GM19043 (cell line): ENCODE measurements at regions not wholly inside any gene's neighbourhood (a gene's known extent, or its start where the extent isn't known, plus 50 kb on each side); places are given as distances from the start of the nearest gene placed in this dataset.
"Not testable (repeated sequence)": the region's sequence is repeated elsewhere in the genome, so short reads cannot be mapped to it uniquely, and the experiment has no call there.

Source experiments
- ATAC-seq: cut with Tn5 transposase; IDR thresholded peaks from one replicate; pipeline ENCODE4 v1.9.1; 2021; ENCODE audit warnings: low read depth; ENCODE audit not compliant: unreplicated experiment

DNA sequence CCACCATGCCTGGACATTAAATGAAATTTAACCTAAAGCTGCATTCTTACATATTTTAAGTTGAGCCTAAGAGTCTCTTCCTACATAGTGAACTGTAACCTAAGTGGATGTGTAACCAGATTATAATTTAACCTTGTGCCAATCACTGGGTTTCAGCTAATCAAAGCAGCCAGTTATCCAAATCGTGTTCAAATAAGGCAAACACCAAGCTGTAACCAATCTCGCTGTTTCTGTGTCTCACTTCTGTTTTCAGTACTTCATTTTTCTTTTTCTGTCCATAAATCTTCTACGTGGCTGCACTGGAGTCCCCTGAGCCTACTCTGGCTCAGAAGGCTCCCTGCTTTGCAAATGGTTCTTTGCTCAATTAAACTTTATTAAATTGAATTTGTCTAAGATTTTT, 186.1 kb upstream of the CNTN6 start:
- ATAC-seq: no peak

DNA sequence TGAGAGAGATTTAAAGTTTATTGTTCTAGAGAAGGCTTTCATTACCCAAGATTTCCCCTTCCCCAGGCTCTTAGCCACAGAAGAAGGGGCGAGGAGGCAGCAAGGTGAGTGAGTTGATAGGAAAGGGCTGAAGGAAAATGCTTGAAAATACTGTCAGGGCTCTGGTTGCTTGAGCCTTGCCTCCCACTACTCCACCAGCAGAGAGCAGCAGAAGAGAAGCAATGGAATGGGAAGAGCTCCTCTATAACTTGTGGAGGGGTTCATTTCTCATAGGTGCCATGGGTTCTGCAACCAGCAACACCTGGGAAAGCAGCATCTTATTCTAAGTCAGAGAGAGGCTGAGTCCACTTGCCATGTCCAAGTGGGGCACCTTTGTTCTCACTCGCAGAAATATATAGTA, 184.0 kb upstream of the CNTN6 start:
- ATAC-seq: no peak

GRCh38 chr3:912717-913116, 180.1 kb upstream of the CNTN6 start:
- ATAC-seq: not testable (repeated sequence)

- no peak for ATAC-seq
Measured at GRCh38 chr3:923161-923910, 169.5 kb upstream of the CNTN6 start.

DNA sequence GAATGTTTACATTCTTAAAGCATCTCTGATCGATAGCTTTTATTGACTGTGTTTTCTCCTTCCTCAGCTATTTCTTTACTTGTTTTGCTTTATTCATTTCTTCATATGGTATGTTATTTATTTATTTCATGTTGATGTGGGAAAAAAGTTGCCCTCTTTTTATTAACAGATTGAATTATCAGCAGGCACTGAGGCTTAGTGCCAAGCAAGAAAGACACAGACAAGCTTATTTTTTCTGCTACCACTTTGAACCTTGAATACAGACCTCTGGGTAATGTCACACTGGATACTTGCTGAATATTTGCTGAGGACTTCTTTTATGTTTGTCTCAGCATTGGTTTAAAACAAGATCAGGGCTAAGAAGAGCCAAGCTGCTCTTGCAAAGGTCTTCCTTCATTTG, 162.0 kb upstream of the CNTN6 start:
- ATAC-seq: no peak

DNA sequence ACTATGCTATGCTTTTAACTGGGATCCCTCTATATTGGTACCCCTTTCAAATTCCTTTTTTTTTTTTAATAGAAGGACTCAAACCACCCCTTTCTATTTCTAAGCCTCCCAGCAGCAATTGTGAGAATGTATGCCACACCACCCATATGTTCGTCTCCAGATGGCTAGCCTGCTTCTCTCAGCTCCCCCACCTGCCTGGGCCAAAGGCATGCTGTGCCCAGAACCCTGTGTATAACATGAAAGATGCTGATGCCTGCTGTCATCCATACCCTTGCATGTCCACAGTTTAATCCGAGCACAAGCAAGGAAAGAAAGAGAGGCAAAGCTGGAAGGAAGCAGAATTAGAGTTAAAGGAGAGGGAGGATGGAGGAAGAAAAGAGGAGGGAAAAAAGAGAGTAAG, 159.5 kb upstream of the CNTN6 start:
- no peak for ATAC-seq

DNA sequence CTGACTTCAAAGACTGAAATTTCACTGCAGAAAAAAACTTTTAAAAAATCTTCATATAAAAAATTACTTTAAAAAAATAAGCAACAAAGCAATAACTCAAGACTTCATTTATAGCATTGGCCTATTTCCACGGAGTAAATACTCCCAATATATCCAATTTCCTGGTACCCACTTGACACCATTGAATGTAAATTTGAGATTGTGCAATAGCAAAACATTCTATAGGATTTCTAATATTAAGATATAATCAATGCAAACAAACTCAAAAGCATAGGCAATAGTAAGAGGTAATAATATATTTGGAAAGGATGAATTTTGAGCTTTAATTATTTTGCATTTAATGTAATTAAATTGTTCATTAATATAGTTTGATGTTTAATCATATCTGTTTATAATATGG, 148.0 kb upstream of the CNTN6 start:
- ATAC-seq: no peak

DNA sequence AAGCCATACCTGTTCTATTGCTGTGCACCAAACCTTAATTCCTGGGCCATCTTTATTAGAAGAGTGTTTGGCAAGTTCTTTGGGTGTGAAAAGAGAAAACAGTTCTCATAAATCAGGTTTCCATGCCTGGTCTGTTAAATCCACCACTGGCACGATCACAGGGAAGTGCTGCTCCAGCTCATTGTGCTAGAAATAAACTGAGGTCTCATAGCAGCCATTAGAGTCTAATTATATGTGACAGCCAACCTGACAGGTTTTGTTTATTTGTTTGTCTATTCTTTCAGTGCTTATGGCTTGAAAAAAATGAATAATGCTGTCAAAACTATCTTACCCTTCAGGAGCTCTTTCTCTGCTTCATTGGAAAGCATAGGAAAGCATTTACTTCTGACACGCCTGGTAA, 147.1 kb upstream of the CNTN6 start:
- no peak for ATAC-seq

DNA sequence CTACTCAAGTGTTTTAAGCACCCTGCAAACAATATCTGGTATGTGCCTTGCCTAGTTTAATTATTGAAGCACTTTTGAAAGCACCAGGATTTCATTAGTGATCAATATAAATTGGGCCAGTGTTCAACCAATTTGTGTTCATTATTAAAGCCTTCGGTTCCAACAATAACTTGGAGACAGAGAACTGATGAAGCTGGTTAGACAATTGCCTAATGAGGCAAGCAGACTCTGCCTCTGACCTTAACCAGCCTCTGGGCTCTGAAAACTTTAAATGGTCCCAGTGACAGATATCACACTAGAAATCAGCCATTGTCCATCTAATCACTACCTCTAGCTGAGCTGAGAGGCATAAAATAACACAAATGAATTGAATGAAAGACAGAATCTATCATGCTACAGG, 139.9 kb upstream of the CNTN6 start:
- no peak for ATAC-seq

- ATAC-seq: no peak
Measured at GRCh38 chr3:963255-963654, 129.6 kb upstream of the CNTN6 start.

- ATAC-seq: no peak
Measured at GRCh38 chr3:963755-964154, 129.1 kb upstream of the CNTN6 start.

DNA sequence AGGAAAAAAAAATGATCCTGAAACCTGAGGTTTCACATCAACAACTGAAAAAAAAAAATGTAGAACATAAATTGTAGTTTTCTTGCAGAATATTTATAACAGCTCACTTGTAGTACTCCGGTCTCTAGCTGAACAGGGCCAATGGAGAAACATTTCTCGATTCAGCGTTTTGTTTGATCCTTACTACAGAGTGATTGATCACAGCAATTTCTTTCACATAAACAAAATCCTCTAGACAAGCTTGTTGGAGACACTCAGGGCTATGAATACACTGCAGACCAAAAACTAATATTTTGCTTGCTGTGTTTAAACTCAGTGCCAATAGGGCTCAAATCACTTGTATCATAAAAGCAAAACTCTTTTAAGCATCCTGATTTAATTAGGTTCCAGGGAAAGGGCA, 127.0 kb upstream of the CNTN6 start:
- ATAC-seq: no peak

DNA sequence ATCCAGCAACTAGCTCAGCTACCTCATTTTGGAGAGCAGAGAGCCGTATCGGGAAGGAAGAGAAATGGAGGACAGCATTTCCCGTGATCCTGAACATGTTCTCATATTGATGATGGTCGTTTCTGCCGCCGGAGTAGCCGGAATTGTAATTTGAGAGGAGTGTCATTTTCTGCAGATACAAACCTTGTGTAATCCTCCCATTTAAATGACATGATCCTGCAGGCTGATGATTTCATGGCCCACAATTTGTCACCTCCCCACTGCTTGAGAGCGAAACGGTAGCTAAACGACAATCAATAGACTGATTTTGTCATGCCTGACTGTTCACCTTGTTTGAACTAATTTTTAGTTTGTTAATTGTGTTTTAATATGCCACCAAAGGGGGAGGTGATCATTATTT, 126.5 kb upstream of the CNTN6 start:
- no peak for ATAC-seq

GRCh38 chr3:973340-973739, 119.5 kb upstream of the CNTN6 start:
- no peak for ATAC-seq

DNA sequence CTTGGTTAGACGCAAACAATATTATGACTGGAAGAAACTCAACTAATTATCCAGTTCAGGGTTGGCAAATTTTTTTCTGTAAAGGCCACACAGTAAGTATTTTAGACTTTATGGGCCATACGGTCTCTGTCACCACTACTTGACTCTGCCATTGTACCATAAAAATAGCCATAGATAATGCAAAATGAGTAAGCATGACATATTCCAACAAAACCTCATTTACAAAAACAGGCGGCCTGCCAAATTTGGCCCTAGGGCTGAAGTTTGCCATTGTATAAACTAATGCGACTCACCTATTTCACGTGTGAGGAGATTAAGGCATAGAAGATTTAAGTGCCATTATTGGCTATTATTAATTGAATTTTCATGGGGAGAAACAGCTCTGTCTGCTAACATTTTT, 116.8 kb upstream of the CNTN6 start:
- ATAC-seq: no peak

- ATAC-seq: no peak
Measured at GRCh38 chr3:981156-981555, 111.7 kb upstream of the CNTN6 start.

DNA sequence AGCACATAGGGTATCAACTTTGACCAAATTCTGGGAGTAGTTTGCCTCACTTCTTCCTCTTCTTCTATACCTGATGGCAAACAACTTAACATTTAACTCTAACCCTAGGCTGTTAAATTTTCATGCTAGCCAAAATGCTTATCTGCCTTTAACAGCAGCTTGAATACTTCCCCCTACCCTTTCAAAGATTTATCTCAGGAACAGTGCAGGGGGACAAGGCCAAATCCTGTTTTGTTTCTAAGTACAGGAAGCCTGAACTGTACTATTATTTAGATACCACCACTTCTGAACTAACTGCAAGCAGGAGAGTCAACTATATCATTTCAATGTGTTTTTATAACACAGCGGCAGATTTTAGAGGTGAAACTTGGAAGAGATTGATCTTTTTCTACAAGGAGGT, 104.0 kb upstream of the CNTN6 start:
- ATAC-seq: no peak

DNA sequence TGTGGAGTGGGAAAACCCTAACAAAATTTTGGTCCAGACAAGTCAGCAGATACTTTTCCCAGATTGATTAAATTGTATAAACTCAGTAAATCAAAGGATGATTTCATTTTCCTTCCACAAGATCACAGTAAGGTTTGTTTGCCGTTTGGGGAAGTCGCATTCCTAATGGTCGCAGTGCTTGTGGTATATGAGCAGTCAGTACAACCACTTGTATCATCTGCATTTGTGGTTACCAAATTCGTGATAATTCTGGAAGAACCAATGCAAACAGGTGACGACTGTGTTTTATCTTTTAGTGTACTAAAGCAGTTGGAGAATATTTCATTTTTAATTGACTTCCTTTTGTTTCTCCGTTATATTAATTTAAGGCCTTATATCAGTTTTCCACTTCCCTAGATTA, 100.0 kb upstream of the CNTN6 start:
- no peak for ATAC-seq

DNA sequence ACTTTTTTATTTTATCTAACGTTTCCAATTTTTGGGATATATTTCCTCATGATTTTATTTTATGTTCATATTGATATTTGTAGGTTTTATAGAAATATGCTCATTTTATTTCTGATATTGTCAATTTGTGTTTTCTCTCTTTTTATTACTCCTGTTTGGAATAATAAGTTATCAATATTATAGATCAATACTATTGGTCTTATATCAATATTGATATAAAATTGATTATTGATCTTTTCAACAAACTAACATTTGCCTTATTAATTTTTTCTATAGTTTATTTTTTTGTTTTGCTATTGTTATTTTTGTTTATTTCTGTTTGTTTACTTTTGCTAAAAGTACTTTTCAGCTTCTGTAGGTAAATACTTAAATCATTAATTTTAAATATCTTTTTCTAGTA, 90.8 kb upstream of the CNTN6 start:
- ATAC-seq: no peak

DNA sequence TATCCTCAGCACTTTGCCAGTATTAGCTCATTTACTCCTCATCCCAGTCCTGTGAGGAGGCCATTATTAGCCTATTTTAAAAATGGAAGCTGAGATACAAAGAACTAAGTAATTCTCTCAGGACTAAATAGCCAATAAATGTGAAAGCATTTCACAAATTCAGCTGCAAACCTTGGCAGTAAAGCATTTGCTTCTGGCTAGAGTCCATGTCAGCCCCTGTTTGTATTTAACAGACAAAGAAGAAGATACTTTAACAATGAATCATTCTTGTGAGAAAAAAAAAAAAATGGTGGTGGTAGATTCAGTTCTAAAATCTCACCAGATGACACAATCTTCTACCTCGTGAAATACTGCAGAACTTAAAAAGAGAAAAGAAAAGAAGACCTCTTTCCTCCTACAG, 85.0 kb upstream of the CNTN6 start:
- ATAC-seq: no peak

- no peak for ATAC-seq
Measured at GRCh38 chr3:1010228-1010627, 82.6 kb upstream of the CNTN6 start.

- ATAC-seq: no peak
Measured at GRCh38 chr3:1015826-1016225, 77.0 kb upstream of the CNTN6 start.

- ATAC-seq: no peak
Measured at GRCh38 chr3:1017870-1018269, 75.0 kb upstream of the CNTN6 start.
